ENCODE measurements at regions not wholly inside any gene's neighbourhood (a gene's known extent, or its start where the extent isn't known, plus 50 kb on each side); places are given as distances from the start of the nearest gene placed in this dataset.
A peak's percentile ranks its signal among the peaks of the same experiment; 100 is the strongest.

DNA sequence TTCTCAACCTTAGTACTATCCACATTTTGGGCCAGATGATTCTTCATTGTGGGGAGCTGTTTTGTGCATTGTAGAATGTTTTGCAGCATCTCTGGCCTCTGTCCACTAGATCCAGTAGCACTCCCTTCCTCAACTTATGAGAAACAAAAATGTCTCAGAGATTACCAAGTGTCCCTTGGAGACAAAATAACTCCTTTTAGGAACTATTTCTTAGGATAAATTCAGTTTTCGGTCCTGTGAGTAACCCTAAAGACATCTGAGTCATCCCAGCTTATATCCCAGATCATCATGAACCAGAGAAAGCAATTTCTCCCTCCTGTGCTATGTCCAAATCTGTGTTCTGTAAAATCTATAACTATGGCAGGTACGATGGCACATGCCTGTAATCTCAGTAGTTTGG is 266.6 kb upstream of the PHYHIPL start:
- no peak overlapping the region for H3K4me3 ChIP-seq (ENCODE audit: low read depth, low read length)
- TF ChIP-seq CTCF (IDR thresholded peaks at IDR 0.05; ENCODE audit: insufficient read depth, low read depth, low read length): no peak
- DNase-seq (ENCODE audit: low read depth): no peak

DNA sequence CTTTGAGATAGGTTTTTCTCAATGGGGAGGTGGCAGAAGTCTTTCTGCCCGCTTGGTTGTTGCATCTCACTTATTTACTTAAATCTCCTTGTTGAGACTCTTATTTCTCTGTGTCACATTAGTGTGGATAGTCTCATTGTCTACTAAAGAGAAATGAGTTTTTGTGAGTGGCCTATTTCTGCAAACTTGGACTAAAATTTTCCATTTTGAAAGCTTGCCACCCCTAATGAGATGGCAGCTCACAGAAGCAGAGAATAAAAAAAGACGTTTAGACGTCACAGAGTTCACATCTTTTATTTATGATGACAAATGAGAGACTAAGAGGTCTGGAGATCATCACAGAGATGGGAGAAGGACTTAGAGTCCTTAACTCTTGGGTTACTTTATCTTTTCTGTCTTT is 262.7 kb upstream of the PHYHIPL start:
- no peak for DNase-seq (ENCODE audit: low read depth)
- no peak for TF ChIP-seq CTCF (IDR thresholded peaks at IDR 0.05; ENCODE audit: insufficient read depth, low read depth, low read length)
- H3K4me3 ChIP-seq (ENCODE audit: low read depth, low read length): no peak overlapping the region

DNA sequence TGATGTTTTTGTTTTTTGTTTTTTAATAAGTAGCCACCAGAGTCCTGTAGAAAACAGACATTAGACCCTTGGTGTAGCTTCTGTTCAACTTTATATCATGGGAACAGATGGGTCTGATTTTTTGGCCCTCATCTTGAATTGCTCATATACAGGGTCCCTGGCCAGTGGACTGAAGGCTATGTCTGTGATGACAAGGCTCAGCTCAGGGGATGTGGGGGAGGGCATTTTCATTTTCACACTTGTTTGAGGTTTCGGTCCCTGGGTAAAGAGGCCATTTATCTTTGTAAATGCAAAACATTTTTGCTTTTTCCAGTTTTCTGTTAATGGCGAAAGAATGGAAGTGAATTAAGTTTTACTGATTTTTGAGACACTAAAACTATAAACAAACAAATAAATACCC is 257.6 kb upstream of the PHYHIPL start:
- DNase-seq (ENCODE audit: low read depth): no peak
- no peak overlapping the region for H3K4me3 ChIP-seq (ENCODE audit: low read depth, low read length)
- TF ChIP-seq CTCF (IDR thresholded peaks at IDR 0.05; ENCODE audit: insufficient read depth, low read depth, low read length): no peak

DNA sequence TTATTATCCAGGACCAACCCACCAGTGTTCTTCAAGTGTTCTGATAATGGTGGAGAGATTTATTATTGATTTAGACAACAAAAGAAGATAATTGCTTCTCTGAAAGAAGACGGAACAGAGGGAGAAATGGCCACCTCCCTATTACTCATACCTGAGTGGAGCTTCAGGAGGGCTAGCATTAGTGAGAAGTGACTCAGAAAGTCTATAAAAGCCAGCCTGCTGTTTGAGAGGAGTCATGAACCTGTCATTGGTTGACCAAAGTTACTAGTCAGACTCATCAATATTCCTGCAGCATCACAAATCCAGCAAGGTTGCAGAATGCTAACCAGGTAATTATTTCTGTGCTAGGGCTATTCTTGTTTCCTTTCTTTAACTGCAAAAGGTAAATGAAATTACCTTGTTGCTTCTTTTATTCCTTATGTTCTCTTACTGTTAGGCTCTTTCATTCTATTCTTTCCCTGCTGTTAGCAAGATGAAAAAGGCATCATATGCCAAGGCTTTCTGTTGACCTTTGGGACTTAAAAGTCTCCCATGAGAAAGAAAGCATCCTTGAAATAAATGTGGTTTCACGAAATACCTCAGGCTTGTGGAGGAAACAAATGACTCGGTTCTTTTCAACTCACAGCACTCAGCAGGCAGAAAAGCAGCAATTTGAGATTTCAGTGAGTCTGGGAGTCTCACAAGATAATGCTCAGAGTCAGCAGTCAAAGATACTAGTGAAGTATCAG is 256.4 kb upstream of the PHYHIPL start:
- H3K4me3 ChIP-seq (ENCODE audit: low read depth, low read length): no peak overlapping the region
- peak; percentile 50 for DNase-seq (ENCODE audit: low read depth)
- no peak for TF ChIP-seq CTCF (IDR thresholded peaks at IDR 0.05; ENCODE audit: insufficient read depth, low read depth, low read length)

DNA sequence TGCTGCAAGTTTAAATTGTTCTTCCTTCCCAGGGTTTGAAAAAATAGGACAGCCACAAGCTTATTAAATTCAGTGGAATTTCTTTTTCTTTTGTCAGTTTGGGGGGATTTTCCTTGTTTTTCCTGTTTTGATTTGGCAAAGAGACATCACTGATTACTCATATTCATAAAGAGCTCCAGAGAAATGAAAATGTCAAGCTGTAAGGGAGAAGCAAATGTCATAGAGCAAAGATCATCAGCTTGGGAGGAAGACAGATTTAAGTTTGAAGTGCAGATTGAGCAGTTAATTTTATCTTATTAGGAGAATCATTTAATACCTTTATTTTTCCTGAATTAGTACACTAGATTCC is 255.8 kb upstream of the PHYHIPL start:
- DNase-seq (ENCODE audit: low read depth): no peak
- no peak overlapping the region for H3K4me3 ChIP-seq (ENCODE audit: low read depth, low read length)
- TF ChIP-seq CTCF (IDR thresholded peaks at IDR 0.05; ENCODE audit: insufficient read depth, low read depth, low read length): no peak

DNA sequence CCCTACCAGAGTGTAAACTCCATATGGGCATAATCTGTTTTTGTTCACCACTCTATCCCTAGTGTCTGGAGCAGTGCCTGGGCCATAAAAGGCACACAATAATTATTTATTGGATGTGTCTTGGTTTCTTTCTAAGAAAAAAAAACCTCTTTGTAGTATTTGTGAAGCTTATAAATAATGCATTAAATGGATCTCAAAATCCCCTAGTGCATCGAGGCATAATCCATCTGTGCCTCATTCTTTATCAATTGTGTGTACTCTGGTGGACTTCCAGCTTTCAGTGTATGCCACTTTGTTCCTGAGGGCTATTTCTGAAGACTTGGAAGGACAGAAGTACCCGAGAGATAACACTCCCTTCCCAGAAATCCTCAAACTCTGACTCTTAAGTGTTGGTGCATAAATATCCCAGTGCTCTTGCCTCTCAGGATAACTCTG is 255.0 kb upstream of the PHYHIPL start:
- H3K4me3 ChIP-seq (ENCODE audit: low read depth, low read length): no peak overlapping the region
- no peak for TF ChIP-seq CTCF (IDR thresholded peaks at IDR 0.05; ENCODE audit: insufficient read depth, low read depth, low read length)

DNA sequence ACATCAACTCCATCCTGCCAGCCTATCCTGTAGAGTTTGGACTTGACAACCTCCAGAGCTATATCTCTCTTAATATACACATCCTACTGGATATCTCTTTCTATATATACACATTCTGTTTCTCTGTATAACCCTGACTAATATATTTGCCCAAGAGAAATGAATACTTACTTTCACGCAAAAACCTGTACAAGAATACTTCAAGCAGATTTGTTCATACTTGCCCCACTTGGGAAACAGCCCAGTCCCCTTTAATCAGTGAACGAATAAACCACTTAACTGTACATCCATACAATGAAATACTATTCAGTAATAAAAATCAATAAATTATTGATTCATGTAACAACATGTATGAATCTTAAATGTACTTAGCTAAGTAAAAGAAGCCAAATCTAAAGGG is 251.1 kb upstream of the PHYHIPL start:
- no peak for DNase-seq (ENCODE audit: low read depth)
- H3K4me3 ChIP-seq (ENCODE audit: low read depth, low read length): no peak overlapping the region
- TF ChIP-seq CTCF (IDR thresholded peaks at IDR 0.05; ENCODE audit: insufficient read depth, low read depth, low read length): no peak

More for the DNA sequence above, 255.0 kb upstream of the PHYHIPL start:
- no peak for DNase-seq (ENCODE audit: low read depth)
